ENCODE measurements at regions not wholly inside any gene's neighbourhood (a gene's known extent, or its start where the extent isn't known, plus 50 kb on each side); places are given as distances from the start of the nearest gene placed in this dataset.

DNA sequence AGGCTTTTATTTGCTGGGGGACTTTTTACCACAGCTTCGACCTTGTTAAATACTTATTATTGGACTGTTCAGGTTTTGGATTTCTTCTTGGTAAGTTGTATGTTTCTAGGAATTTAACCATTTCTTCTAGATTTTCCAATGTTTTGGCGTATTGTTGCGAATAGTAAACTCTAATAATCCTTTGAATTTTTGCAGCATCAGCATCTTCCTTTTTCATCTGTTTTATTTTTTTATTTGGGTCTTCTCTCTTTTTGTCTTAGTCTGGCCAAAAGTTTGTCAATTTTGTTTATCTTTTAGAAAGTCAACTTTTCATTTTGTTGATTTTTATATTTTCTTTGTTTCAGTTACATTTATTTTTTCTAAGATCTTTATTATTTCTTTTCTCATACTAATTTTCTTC lies 1272.0 kb downstream of the HACE1 start:
- no peak overlapping the region for H3K4me3 ChIP-seq (ENCODE audit: low read depth, low read length)
- TF ChIP-seq CTCF (IDR thresholded peaks at IDR 0.05; ENCODE audit: insufficient read depth, low read depth, low read length, missing control alignments), result no peak
- DNase-seq (ENCODE audit: low read depth), result no peak

DNA sequence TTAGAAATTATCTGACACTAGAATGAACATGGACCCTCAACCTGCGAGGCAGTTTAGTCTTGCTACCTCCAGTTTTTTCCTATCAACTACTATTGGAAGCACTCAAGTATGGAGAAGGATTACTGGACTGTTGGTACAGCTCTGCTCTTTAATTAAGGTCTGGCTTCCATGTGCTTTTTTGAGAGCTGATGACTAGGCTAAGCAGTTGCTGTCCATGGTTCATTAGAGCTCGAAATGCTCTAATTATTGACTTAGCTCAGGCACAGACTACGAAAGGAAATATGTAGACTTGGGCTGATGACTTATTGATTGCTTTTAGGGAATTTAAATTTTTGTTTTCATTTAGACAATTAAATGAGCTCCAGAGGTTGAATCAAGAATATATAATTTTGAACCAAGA lies 1281.6 kb downstream of the HACE1 start:
- no peak for DNase-seq (ENCODE audit: low read depth)
- TF ChIP-seq CTCF (IDR thresholded peaks at IDR 0.05; ENCODE audit: insufficient read depth, low read depth, low read length, missing control alignments), result no peak
- H3K4me3 ChIP-seq (ENCODE audit: low read depth, low read length), result no peak overlapping the region

DNA sequence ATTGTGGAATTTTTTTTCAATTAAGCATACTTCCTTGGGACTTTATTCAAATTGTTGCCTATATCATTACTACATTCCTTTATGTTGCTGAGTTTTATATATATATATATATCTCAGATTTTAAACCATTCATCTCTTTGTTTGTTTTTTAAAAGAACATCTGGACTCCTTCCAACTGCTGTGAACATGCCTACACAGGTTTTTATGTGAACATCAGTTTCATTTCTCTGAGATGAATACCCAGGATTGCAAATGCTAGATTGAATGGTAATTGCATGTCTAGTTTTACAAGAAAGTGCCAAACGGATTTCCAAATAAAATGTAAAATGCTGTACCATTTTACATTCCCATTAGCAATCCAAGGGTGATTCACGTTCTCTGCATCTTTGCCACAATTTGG lies 1289.3 kb downstream of the HACE1 start:
- no peak for TF ChIP-seq CTCF (IDR thresholded peaks at IDR 0.05; ENCODE audit: insufficient read depth, low read depth, low read length, missing control alignments)
- DNase-seq (ENCODE audit: low read depth), result no peak
- H3K4me3 ChIP-seq (ENCODE audit: low read depth, low read length), result no peak overlapping the region

DNA sequence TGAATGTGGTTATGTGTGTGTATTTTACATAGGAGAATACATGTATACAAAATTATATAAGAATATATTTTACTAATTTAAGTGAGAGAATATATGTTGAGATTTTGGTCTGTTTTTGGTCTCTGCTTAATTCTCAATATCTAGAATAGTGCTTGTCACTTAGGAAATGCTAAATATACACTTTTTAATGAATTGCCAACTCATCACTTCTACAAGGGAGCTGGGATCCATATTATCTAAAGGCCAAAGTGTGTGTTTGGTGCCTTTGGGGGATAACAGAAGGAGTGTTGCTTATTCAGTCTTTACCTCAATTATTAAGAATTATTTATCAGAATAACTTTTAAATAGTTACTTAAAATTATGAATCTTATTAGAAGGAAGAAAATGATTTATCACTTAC lies 1304.8 kb downstream of the HACE1 start:
- TF ChIP-seq CTCF (IDR thresholded peaks at IDR 0.05; ENCODE audit: insufficient read depth, low read depth, low read length, missing control alignments), result no peak

DNA sequence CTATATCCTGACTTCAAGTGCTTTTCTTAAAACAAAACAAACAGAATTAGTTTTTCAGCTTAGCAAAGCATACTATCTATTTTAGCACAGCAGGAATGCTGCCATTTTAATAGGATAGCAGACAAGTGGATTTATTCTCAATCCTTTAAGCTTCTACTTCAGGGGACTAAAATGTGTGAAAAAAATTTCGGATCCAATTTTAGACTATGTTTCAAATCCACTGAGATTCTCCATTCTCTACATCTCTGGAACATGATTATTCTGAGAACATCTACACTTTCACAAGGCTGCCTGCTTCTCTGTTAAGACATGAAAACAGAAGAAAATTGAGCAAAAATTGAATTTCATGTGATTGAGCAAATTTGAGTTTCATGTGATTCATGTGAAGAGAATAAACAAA lies 1321.3 kb downstream of the HACE1 start:
- DNase-seq (ENCODE audit: low read depth), result no peak
- H3K4me3 ChIP-seq (ENCODE audit: low read depth, low read length), result no peak overlapping the region
- no peak for TF ChIP-seq CTCF (IDR thresholded peaks at IDR 0.05; ENCODE audit: insufficient read depth, low read depth, low read length, missing control alignments)

More for the DNA sequence above, 1304.8 kb downstream of the HACE1 start:
- no peak overlapping the region for H3K4me3 ChIP-seq (ENCODE audit: low read depth, low read length)
- no peak for DNase-seq (ENCODE audit: low read depth)

DNA sequence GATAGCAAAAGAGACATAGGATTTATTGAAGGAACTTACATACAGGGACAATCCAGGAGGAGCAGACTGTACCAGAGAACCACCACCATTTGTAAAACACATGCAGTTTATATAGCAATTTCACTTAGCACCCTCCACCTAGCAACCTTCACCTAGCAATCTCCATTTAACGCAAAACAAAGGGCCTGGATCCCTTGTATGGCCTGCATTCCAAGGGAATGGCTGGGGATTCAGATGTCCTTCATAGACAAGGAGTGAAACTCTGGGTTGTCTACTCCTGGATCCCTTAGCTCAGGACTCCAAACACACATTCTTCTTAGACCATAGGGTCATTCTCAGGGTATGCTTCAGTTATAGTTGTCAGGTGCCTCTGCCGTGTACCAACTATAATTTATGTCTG lies 1324.9 kb downstream of the HACE1 start:
- no peak for TF ChIP-seq CTCF (IDR thresholded peaks at IDR 0.05; ENCODE audit: insufficient read depth, low read depth, low read length, missing control alignments)
- H3K4me3 ChIP-seq (ENCODE audit: low read depth, low read length), result no peak overlapping the region
- DNase-seq (ENCODE audit: low read depth), result no peak

DNA sequence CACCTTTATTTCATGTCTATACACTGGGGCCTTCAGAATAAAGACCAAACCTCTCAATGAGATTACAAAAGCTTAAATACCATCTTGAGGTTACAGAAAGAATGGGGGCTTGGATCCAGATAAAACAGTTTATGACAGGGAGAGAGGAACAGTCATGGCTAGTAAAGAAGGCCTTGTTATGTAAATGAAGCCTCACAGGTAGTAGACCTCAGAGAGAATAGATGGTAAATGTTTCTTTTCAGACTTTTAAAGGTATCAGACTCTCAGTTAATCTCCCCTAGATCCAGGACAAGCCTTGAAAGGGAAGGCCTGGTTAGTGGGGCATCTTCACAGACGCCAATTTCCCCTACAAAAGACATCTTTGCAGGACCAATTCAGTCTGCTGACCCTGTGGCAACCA lies 1325.6 kb downstream of the HACE1 start:
- no peak for TF ChIP-seq CTCF (IDR thresholded peaks at IDR 0.05; ENCODE audit: insufficient read depth, low read depth, low read length, missing control alignments)
- DNase-seq (ENCODE audit: low read depth), result no peak

More for the DNA sequence above, 1325.6 kb downstream of the HACE1 start:
- H3K4me3 ChIP-seq (ENCODE audit: low read depth, low read length), result no peak overlapping the region
